ENCODE measurements at regions not wholly inside any gene's neighbourhood (a gene's known extent, or its start where the extent isn't known, plus 50 kb on each side); places are given as distances from the start of the nearest gene placed in this dataset.

GRCh38 chr18:76721207-76721996, 101.0 kb upstream of the ZNF236 start:
- Mint-ChIP-seq H3K36me3 (ENCODE audit: low read depth) (no peaks in the 10 kb centered on the region), H3K4me1 (ENCODE audit: low read depth) (no peaks in the 10 kb centered on the region), H3K9me3 (ENCODE audit: low read depth) (no peaks in the 10 kb centered on the region), H3K4me3 (ENCODE audit: unreplicated experiment) (no peak overlapping the region), H3K27me3 (ENCODE audit: low read depth) (no peaks in the 10 kb centered on the region), H3K27ac (ENCODE audit: unreplicated experiment) (no peak overlapping the region)
- no peak for TF ChIP-seq CTCF (IDR thresholded peaks at IDR 0.05)
- DNase-seq (ENCODE audit: low spot score): no peak

GRCh38 chr18:76720683-76721082, 101.7 kb upstream of the ZNF236 start:
- Mint-ChIP-seq H3K27me3 (ENCODE audit: low read depth) (no peaks in the 10 kb centered on the region), H3K27ac (ENCODE audit: unreplicated experiment) (no peak overlapping the region), H3K36me3 (ENCODE audit: low read depth) (no peaks in the 10 kb centered on the region), H3K4me1 (ENCODE audit: low read depth) (no peaks in the 10 kb centered on the region), H3K9me3 (ENCODE audit: low read depth) (no peaks in the 10 kb centered on the region), H3K4me3 (ENCODE audit: unreplicated experiment) (no peak overlapping the region)
- no peak for DNase-seq (ENCODE audit: low spot score)
- no peak for TF ChIP-seq CTCF (IDR thresholded peaks at IDR 0.05)

GRCh38 chr18:76715012-76715610, 107.2 kb upstream of the ZNF236 start:
- Mint-ChIP-seq H3K27ac (ENCODE audit: unreplicated experiment) (no peak overlapping the region), H3K27me3 (ENCODE audit: low read depth) (no peaks in the 10 kb centered on the region), H3K36me3 (ENCODE audit: low read depth) (no peaks in the 10 kb centered on the region), H3K4me3 (ENCODE audit: unreplicated experiment) (no peak overlapping the region), H3K9me3 (ENCODE audit: low read depth) (no peaks in the 10 kb centered on the region), H3K4me1 (ENCODE audit: low read depth) (no peaks in the 10 kb centered on the region)
- DNase-seq (ENCODE audit: low spot score): no peak
- no peak for TF ChIP-seq CTCF (IDR thresholded peaks at IDR 0.05)

GRCh38 chr18:76713432-76713831, 108.9 kb upstream of the ZNF236 start:
- H3K4me1 Mint-ChIP-seq (ENCODE audit: low read depth): peaks cover 9% of the 10 kb centered on the region
- no peak overlapping the region for H3K27ac Mint-ChIP-seq (ENCODE audit: unreplicated experiment)
- DNase-seq (ENCODE audit: low spot score): no peak
- no peak for TF ChIP-seq CTCF (IDR thresholded peaks at IDR 0.05)
- H3K36me3 Mint-ChIP-seq (ENCODE audit: low read depth): no peaks in the 10 kb centered on the region
- H3K4me3 Mint-ChIP-seq (ENCODE audit: unreplicated experiment): no peak overlapping the region
- no peaks in the 10 kb centered on the region for H3K27me3 Mint-ChIP-seq (ENCODE audit: low read depth)
- H3K9me3 Mint-ChIP-seq (ENCODE audit: low read depth): no peaks in the 10 kb centered on the region

- Mint-ChIP-seq H3K27ac (ENCODE audit: unreplicated experiment) (no peak overlapping the region), H3K9me3 (ENCODE audit: low read depth) (no peaks in the 10 kb centered on the region), H3K36me3 (ENCODE audit: low read depth) (no peaks in the 10 kb centered on the region)
Observed at GRCh38 chr18:76712511-76713140, 109.7 kb upstream of the ZNF236 start.

More at GRCh38 chr18:76712511-76713140, 109.7 kb upstream of the ZNF236 start:
- Mint-ChIP-seq H3K27me3 (ENCODE audit: low read depth) (no peaks in the 10 kb centered on the region), H3K4me1 (ENCODE audit: low read depth) (peaks cover 9% of the 10 kb centered on the region), H3K4me3 (ENCODE audit: unreplicated experiment) (no peak overlapping the region)
- TF ChIP-seq CTCF (IDR thresholded peaks at IDR 0.05): no peak
- no peak for DNase-seq (ENCODE audit: low spot score)
